ENCODE measurements at regions not wholly inside any gene's neighbourhood (a gene's known extent, or its start where the extent isn't known, plus 50 kb on each side); places are given as distances from the start of the nearest gene placed in this dataset.

DNA sequence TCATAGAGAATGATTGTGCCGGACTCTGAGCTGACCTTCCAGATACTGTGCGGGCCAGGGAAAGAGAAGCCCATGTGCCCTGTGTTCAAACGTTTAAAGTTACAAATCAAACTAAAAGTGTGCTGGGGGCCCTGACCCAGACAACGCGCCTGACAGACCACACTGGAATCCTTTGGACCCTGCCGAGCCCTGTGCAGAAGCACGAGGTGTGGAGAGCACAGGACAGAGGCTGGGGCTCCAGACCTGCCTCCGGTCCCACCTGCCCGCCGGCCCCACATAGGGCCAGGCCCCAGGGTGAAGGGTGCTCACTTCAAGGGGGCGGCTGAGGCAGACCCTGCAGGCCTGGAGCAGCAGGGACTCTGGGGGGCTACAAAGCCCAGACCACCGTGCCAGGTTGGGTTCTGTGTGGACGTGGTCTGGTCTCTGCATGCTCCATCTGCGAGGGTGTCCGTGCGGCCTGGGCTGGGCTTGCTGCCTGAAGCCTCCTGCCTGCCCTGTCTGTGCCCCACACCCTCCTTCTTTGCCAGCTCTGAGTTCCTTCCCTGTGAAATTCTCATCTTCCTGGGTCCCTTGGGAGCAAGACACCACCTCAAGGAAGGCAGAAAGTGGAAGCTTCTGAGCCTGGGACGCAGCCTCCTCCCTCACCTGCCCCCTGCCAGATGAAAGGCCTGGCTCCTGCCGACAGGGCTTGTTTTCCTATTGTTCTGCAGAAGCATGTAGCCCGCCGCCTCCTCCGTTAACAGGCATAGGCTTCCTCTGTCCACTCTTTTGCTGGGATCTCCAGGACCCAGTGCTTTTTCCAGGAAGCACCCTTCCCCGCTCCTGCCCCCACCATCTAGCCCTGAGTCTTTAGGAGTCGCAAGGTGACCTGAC lies 186.2 kb downstream of the ERMARD start:
- peaks cover 0 to 20% of the 10 kb centered on the region in 2 donors for H3K4me1 ChIP-seq
- H3K4me3 ChIP-seq: no peak overlapping the region
- intact Hi-C loops (cut with DNase I; ENCODE audit: low total_unique reads): no loop called here
- H3K27me3 ChIP-seq: no peaks in the 10 kb centered on the region
- TF ChIP-seq, protein P1, sequence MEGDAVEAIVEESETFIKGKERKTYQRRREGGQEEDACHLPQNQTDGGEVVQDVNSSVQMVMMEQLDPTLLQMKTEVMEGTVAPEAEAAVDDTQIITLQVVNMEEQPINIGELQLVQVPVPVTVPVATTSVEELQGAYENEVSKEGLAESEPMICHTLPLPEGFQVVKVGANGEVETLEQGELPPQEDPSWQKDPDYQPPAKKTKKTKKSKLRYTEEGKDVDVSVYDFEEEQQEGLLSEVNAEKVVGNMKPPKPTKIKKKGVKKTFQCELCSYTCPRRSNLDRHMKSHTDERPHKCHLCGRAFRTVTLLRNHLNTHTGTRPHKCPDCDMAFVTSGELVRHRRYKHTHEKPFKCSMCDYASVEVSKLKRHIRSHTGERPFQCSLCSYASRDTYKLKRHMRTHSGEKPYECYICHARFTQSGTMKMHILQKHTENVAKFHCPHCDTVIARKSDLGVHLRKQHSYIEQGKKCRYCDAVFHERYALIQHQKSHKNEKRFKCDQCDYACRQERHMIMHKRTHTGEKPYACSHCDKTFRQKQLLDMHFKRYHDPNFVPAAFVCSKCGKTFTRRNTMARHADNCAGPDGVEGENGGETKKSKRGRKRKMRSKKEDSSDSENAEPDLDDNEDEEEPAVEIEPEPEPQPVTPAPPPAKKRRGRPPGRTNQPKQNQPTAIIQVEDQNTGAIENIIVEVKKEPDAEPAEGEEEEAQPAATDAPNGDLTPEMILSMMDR (IDR thresholded peaks at IDR 0.05): no peak
- no peak for TF ChIP-seq POLR2A (IDR thresholded peaks at IDR 0.05)
- no peaks in the 10 kb centered on the region for H3K9me3 ChIP-seq
- no peaks in the 10 kb centered on the region for H3K36me3 ChIP-seq
- DNase-seq: no peak
- H3K27ac ChIP-seq: no peak overlapping the region

GRCh38 chr6:169936355-169936975 lies 185.0 kb downstream of the ERMARD start:
- Histone ChIP-seq H3K4me3 (no peak overlapping the region), H3K4me1 (peaks cover 0 to 20% of the 10 kb centered on the region in 2 donors), H3K27ac (no peak overlapping the region), H3K27me3 (no peaks in the 10 kb centered on the region), H3K9me3 (no peaks in the 10 kb centered on the region), H3K36me3 (no peaks in the 10 kb centered on the region)
- TF ChIP-seq, protein P1 (IDR thresholded peaks at IDR 0.05): no peak
- no peak for TF ChIP-seq POLR2A (IDR thresholded peaks at IDR 0.05)
- intact Hi-C loops (cut with DNase I; ENCODE audit: low total_unique reads): no loop called here
- DNase-seq: no peak

- H3K27ac ChIP-seq: no peak overlapping the region
- H3K36me3 ChIP-seq: no peaks in the 10 kb centered on the region
- intact Hi-C loops (cut with DNase I; ENCODE audit: low total_unique reads): no loop called here
- H3K4me3 ChIP-seq: no peak overlapping the region
- H3K9me3 ChIP-seq: no peaks in the 10 kb centered on the region
- no peaks in the 10 kb centered on the region for H3K27me3 ChIP-seq
- TF ChIP-seq, protein P1 (IDR thresholded peaks at IDR 0.05): no peak
- TF ChIP-seq POLR2A (IDR thresholded peaks at IDR 0.05): no peak
- no peak for DNase-seq
- H3K4me1 ChIP-seq: peaks cover 0 to 20% of the 10 kb centered on the region in 2 donors
These were observed 184.4 kb downstream of the ERMARD start for GRCh38 chr6:169935861-169936260.

DNA sequence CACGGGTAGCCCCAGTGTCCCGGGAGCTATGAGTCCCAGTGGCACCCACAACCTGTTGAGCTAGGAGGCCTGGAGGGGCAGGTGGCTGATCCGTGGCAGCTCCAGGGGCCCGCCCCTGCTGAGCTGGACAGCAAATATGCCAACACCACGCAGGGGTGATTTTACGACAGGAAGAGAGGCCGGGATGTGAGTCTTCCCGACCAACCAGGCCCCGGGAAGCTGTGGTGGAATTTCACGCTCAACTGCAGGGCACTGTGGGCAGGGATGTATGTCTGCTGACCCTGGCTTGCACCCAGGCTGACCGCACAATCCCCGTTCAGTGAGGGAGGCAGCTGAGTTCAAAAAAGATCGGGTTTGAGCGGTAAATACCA lies 183.9 kb downstream of the ERMARD start:
- no peak overlapping the region for H3K4me3 ChIP-seq
- H3K36me3 ChIP-seq: no peaks in the 10 kb centered on the region
- H3K27ac ChIP-seq: peak overlapping the region; percentile 4 to 38
- no peaks in the 10 kb centered on the region for H3K27me3 ChIP-seq
- peak in 1 of 2 donors; percentile 50 for DNase-seq
- intact Hi-C loops (cut with DNase I; ENCODE audit: low total_unique reads): no loop called here
- TF ChIP-seq POLR2A (IDR thresholded peaks at IDR 0.05): no peak
- TF ChIP-seq, protein P1 (IDR thresholded peaks at IDR 0.05): no peak
- peaks cover 0 to 20% of the 10 kb centered on the region in 2 donors for H3K4me1 ChIP-seq
- H3K9me3 ChIP-seq: no peaks in the 10 kb centered on the region

DNA sequence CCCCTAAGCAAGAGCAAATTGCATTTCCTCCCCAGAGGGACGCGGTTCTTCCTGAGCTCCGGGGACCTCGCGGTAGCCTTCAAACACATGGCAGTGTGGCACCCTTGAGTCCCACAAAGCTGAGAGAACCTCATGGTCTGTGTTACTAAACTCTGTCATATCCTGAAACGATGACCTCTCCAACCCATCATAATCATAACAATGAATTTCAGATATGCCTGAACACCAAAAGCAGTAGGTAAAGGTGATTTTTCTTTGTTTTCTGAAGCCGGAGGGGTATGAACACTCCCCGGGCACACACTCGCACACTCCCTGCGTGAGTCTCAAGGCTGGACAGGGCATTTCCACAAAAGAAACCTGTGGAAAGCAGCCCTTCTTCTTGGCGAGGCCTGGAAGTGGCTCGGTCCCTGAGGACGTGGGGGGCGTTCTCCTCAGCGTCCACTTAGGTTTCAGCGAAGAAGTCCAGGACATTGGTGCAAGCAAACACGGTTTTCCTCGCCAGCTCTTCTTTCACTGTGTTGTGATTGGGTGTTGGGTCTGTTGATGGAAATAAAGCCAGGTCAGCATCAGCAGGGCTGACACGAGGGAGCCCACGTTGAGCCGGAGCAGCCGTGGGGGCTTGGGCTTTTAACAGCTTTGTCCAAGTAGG lies 183.4 kb downstream of the ERMARD start:
- no peaks in the 10 kb centered on the region for H3K9me3 ChIP-seq

More for the DNA sequence above, 183.4 kb downstream of the ERMARD start:
- H3K27ac ChIP-seq: peak overlapping the region; percentile 4 to 38
- H3K27me3 ChIP-seq: no peaks in the 10 kb centered on the region
- TF ChIP-seq, protein P1 (IDR thresholded peaks at IDR 0.05): no peak
- TF ChIP-seq POLR2A (IDR thresholded peaks at IDR 0.05): no peak
- H3K4me3 ChIP-seq: no peak overlapping the region
- no peak for DNase-seq
- intact Hi-C loops (cut with DNase I; ENCODE audit: low total_unique reads): no loop called here
- H3K36me3 ChIP-seq: no peaks in the 10 kb centered on the region
- H3K4me1 ChIP-seq: peaks cover 0 to 15% of the 10 kb centered on the region in 2 donors
